B cell (primary cell): ENCODE measurements at regions not wholly inside any gene's neighbourhood (a gene's known extent, or its start where the extent isn't known, plus 50 kb on each side); places are given as distances from the start of the nearest gene placed in this dataset.

Experiments used
- ATAC-seq: fragments of 200-7000 bp; cut with Tn5 transposase; one replicate; pipeline ENCODE4 v1.10.0; 2021; ENCODE audit warnings: low read depth, mild to moderate bottlenecking, moderate number of reproducible peaks, moderate library complexity
- CTCF ChIA-PET: fragments of 350-600 bp; sonication (Branson Sonifier 250); formaldehyde crosslinking; loops from one replicate; lab custom pipeline; 2021; ENCODE audit warnings: antibody characterized with exemption, inconsistent platforms; lab: Charles Lee
- POLR2A ChIA-PET: fragments of 350-600 bp; sonication (Branson Sonifier 250); formaldehyde crosslinking; loops from one replicate; lab custom pipeline; 2021; ENCODE audit warnings: antibody characterized with exemption; lab: Charles Lee
- DNase-seq: peaks from one replicate; pipeline ENCODE4 v3.0.0; 2013
- H2AFZ ChIP-seq: 2 replicates; pipeline ENCODE4 v1.6.1; 2012; ENCODE audit warnings: mild to moderate bottlenecking, low read depth, low read length; ENCODE audit not compliant: insufficient read depth, poor library complexity, severe bottlenecking
- H3K27ac ChIP-seq, 2 donors: 1 replicate in 1 of 2; 2 replicates in 1 of 2; pipeline ENCODE4 v1.5.1; 2012 to 2013; ENCODE audit warnings: low read length in 2 of 2, mild to moderate bottlenecking in 2 of 2, moderate library complexity in 1 of 2
- H3K27me3 ChIP-seq, 4 experiments: fragments of 200-600 bp in 1 of 4; sonication (generic) in 1 of 4; replicated peaks in 1 of 4; 1 replicate in 2 of 4; 2 replicates in 2 of 4; pipeline versions ENCODE4 v1.6.1 to v1.7.0; 2013 to 2016; ENCODE audit warnings: low read length in 3 of 4, mild to moderate bottlenecking in 2 of 4, mixed read lengths in 1 of 4, moderate library complexity in 1 of 4; ENCODE audit not compliant: insufficient read depth in 4 of 4, control insufficient read depth in 3 of 4; ENCODE audit errors: control extremely low read depth in 1 of 4
- H3K36me3 ChIP-seq, 2 experiments: replicated peaks in 1 of 2; 1 replicate in 1 of 2; 2 replicates in 1 of 2; pipeline versions ENCODE4 v1.6.1 to v1.7.1; 2013; ENCODE audit warnings: low read length in 1 of 2; ENCODE audit not compliant: insufficient read depth in 2 of 2, control insufficient read depth in 1 of 2; ENCODE audit errors: control extremely low read depth in 1 of 2, extremely low read depth in 1 of 2
- H3K4me1 ChIP-seq, 2 donors: fragments of 200-600 bp in 1 of 2; sonication (generic) in 1 of 2; 1 replicate in 1 of 2; 2 replicates in 1 of 2; pipeline versions ENCODE4 v1.5.1 to v1.6.1; 2013 to 2017; ENCODE audit warnings: low read length in 2 of 2; ENCODE audit not compliant: control insufficient read depth in 2 of 2, insufficient read depth in 2 of 2
- H3K4me2 ChIP-seq: replicated peaks from 2 replicates; pipeline ENCODE3; 2012; ENCODE audit warnings: mild to moderate bottlenecking, low read depth, low read length; ENCODE audit not compliant: poor library complexity, severe bottlenecking
- H3K4me3 ChIP-seq, 5 experiments: fragments of 200-600 bp in 1 of 5; sonication (generic) in 1 of 5; 1 replicate in 3 of 5; 2 replicates in 2 of 5; pipeline versions ENCODE4 v1.5.1 to v1.7.0; 2011 to 2016; ENCODE audit warnings: low read length in 4 of 5, mild to moderate bottlenecking in 4 of 5, low read depth in 2 of 5, control low read depth in 1 of 5, moderate library complexity in 1 of 5; ENCODE audit not compliant: insufficient read depth in 1 of 5; ENCODE audit errors: control extremely low read depth in 1 of 5, extremely low read depth in 1 of 5
- H3K79me2 ChIP-seq: fragments of 200-600 bp; sonication (generic); one replicate; pipeline ENCODE4 v1.6.0; 2016; ENCODE audit warnings: low read length; ENCODE audit not compliant: control insufficient read depth, insufficient read depth
- H3K9ac ChIP-seq: fragments of 200-600 bp; sonication (generic); 2 replicates; pipeline ENCODE4 v1.6.1; 2017; ENCODE audit warnings: mild to moderate bottlenecking, low read length, moderate library complexity
- H3K9me3 ChIP-seq, 3 donors: one replicate each; pipeline versions ENCODE4 v1.6.1 to v1.7.1; 2013; ENCODE audit warnings: low read length in 2 of 3; ENCODE audit not compliant: control insufficient read depth in 2 of 3, insufficient read depth in 1 of 3; ENCODE audit errors: control extremely low read depth in 1 of 3
- H4K20me1 ChIP-seq: 2 replicates; pipeline ENCODE4 v1.6.0; 2012; ENCODE audit warnings: mild to moderate bottlenecking, low read length; ENCODE audit not compliant: insufficient read depth, control insufficient read depth, poor library complexity, severe bottlenecking
- H3K27ac Mint-ChIP-seq: one replicate; pipeline ENCODE4 v1.8.0; 2021; ENCODE audit warnings: mixed read lengths
- H3K27me3 Mint-ChIP-seq: one replicate; pipeline ENCODE4 v1.8.0; 2021; ENCODE audit warnings: mixed read lengths
- H3K4me1 Mint-ChIP-seq: one replicate; pipeline ENCODE4 v1.8.0; 2021; ENCODE audit warnings: mixed read lengths
- H3K4me3 Mint-ChIP-seq: one replicate; pipeline ENCODE4 v1.8.0; 2021; ENCODE audit warnings: mixed read lengths
- H3K9me3 Mint-ChIP-seq: one replicate; pipeline ENCODE4 v1.8.0; 2022; ENCODE audit warnings: mixed read lengths; ENCODE audit not compliant: insufficient read depth
- EZH2 ChIP-seq: IDR thresholded peaks from 2 replicates; pipeline ENCODE4 v1.6.1; 2012; ENCODE audit warnings: borderline replicate concordance, low read depth, mild to moderate bottlenecking, moderate library complexity, low read length; ENCODE audit not compliant: insufficient read depth, poor library complexity, severe bottlenecking
- whole genome bisulfite sequencing: methylation state at CpG from one replicate; pipeline ENCODE4 v1.1.5; 2013; ENCODE audit warnings: missing lambda C conversion rate; ENCODE audit not compliant: insufficient coverage; 5-methylcytosine and 5-hydroxymethylcytosine counted together
- intact Hi-C: fragments of 100-400 bp; cut with micrococcal nuclease; formaldehyde crosslinking; loops from one replicate; pipeline ENCODE4 v1.10.0; 2022
- TF ChIP-seq, protein P1 (sequence below): fragments of 200-600 bp; IDR thresholded peaks from one replicate; pipeline ENCODE4 v1.8.0; 2022; ENCODE audit warnings: antibody characterized with exemption, mild to moderate bottlenecking

DNA sequence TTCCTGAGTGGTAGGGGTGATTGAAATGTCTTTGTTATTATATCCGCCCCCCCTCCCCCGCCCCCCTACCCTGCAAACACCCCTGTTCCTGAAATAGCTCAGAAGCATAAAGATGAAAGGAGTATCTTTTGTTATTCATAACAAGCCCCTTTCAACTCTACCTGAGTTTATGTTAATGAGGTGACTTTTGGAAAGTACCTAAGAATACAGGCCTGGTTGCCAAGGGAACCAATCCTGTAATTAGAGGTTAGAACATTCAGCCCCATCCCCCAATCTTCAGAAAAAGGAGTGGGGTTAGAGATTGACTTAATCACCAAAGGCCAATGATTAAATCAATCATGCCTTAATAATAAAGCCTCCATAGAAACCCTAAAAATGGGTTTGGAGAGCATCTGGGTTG lies 979.2 kb upstream of the GJE1 start:
- DNase-seq (peak; percentile 27), ATAC-seq (no peak)
- no peak overlapping the region for H3K9ac ChIP-seq
- no peak overlapping the region for H3K4me3 ChIP-seq
- Mint-ChIP-seq H3K27ac (no peak overlapping the region), H3K4me1 (peaks cover 7% of the 10 kb centered on the region), H3K27me3 (no peaks in the 10 kb centered on the region), H3K4me3 (no peak overlapping the region), H3K9me3 (no peaks in the 10 kb centered on the region)
- H3K4me2 ChIP-seq: no peak overlapping the region
- ChIA-PET CTCF (no interaction called here), POLR2A (no interaction called here)
- no peak overlapping the region for H2AFZ ChIP-seq
- TF ChIP-seq, protein P1, sequence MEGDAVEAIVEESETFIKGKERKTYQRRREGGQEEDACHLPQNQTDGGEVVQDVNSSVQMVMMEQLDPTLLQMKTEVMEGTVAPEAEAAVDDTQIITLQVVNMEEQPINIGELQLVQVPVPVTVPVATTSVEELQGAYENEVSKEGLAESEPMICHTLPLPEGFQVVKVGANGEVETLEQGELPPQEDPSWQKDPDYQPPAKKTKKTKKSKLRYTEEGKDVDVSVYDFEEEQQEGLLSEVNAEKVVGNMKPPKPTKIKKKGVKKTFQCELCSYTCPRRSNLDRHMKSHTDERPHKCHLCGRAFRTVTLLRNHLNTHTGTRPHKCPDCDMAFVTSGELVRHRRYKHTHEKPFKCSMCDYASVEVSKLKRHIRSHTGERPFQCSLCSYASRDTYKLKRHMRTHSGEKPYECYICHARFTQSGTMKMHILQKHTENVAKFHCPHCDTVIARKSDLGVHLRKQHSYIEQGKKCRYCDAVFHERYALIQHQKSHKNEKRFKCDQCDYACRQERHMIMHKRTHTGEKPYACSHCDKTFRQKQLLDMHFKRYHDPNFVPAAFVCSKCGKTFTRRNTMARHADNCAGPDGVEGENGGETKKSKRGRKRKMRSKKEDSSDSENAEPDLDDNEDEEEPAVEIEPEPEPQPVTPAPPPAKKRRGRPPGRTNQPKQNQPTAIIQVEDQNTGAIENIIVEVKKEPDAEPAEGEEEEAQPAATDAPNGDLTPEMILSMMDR: no peak
- TF ChIP-seq EZH2: no peak
- no peaks in the 10 kb centered on the region for H3K79me2 ChIP-seq
- peaks cover 3 to 6% of the 10 kb centered on the region in 2 donors for H3K4me1 ChIP-seq
- no CpG with 5 or more reads among the region's 2 CpGs for WGBS
- intact Hi-C loops: no loop called here
- no peaks in the 10 kb centered on the region for H3K27me3 ChIP-seq
- no peaks in the 10 kb centered on the region for H3K36me3 ChIP-seq
- no peak overlapping the region for H3K27ac ChIP-seq
- peaks cover 0 to 3% (median 0%) of the 10 kb centered on the region in 3 donors for H3K9me3 ChIP-seq
- H4K20me1 ChIP-seq: no peaks in the 10 kb centered on the region

DNA sequence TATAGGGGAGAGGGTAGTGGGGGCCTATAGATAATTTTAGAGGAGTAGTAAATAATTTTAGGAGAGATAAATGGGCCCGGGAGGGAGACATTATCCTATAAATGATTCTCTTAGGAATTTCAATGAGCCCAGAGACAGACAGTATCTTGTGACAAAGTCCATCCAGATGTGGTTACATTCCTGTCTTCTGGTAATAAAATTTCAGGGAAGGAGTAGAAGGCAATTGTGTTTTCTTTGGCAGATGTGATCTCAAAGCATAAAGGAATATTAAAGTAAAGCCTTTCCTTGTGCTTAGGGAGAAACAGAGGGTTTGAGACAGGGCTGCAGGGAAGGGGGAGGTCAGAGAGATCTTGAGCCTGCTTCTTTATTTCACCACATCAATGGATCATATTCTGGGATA lies 979.8 kb upstream of the GJE1 start:
- TF ChIP-seq EZH2: no peak
- TF ChIP-seq, protein P1: no peak
- CTCF ChIA-PET: no interaction called here
- H3K27ac Mint-ChIP-seq: no peak overlapping the region

More for the DNA sequence above, 979.8 kb upstream of the GJE1 start:
- Histone ChIP-seq H3K4me2 (no peak overlapping the region), H2AFZ (no peak overlapping the region), H3K36me3 (no peaks in the 10 kb centered on the region), H3K9ac (no peak overlapping the region), H3K9me3 (peaks cover 0 to 3% (median 0%) of the 10 kb centered on the region in 3 donors), H3K4me1 (peaks cover 3 to 6% of the 10 kb centered on the region in 2 donors), H3K27ac (no peak overlapping the region), H4K20me1 (no peaks in the 10 kb centered on the region), H3K79me2 (no peaks in the 10 kb centered on the region), H3K4me3 (no peak overlapping the region), H3K27me3 (no peaks in the 10 kb centered on the region)
- intact Hi-C loops: no loop called here
- H3K4me3 Mint-ChIP-seq: no peak overlapping the region
- H3K4me1 Mint-ChIP-seq: peaks cover 7% of the 10 kb centered on the region
- ATAC-seq (no peak), DNase-seq (no peak)
- no peaks in the 10 kb centered on the region for H3K27me3 Mint-ChIP-seq
- H3K9me3 Mint-ChIP-seq: no peaks in the 10 kb centered on the region
- POLR2A ChIA-PET: no interaction called here
- WGBS: no CpG with 5 or more reads among the region's 1 CpG
